Thyroid gland (tissue), 4 donors: ENCODE measurements at regions not wholly inside any gene's neighbourhood (a gene's known extent, or its start where the extent isn't known, plus 50 kb on each side); places are given as distances from the start of the nearest gene placed in this dataset.

Experiments used
- DNase-seq, 2 donors: peaks; one replicate each; pipeline ENCODE4 v3.0.0-alpha.2; 2019
- H3K27ac ChIP-seq, 3 donors: fragments of 200-600 bp; sonication (generic); 1 replicate in 2 of 3; 2 replicates in 1 of 3; pipeline ENCODE4 v1.5.1; 2016 to 2019; ENCODE audit warnings: mild to moderate bottlenecking in 1 of 3, moderate library complexity in 1 of 3
- H3K27me3 ChIP-seq: fragments of 200-600 bp; sonication (generic); one replicate; pipeline ENCODE4 v1.5.1; 2019
- H3K36me3 ChIP-seq, 2 donors: fragments of 200-600 bp; sonication (generic); one replicate each; pipeline ENCODE4 v1.5.1; 2016 to 2019
- H3K4me1 ChIP-seq, 2 donors: fragments of 200-600 bp; sonication (generic); one replicate each; pipeline ENCODE4 v1.5.1; 2017 to 2019
- H3K4me3 ChIP-seq, 3 donors: fragments of 200-600 bp; sonication (generic); replicated peaks in 1 of 3; 1 replicate in 2 of 3; 2 replicates in 1 of 3; pipeline ENCODE4 v1.5.1; 2016; ENCODE audit warnings: mild to moderate bottlenecking in 1 of 3
- H3K9me3 ChIP-seq: fragments of 200-600 bp; sonication (generic); one replicate; pipeline ENCODE4 v1.5.1; 2017
- POLR2A ChIP-seq, 2 donors: fragments of 450-650 bp; IDR thresholded peaks; one replicate each; pipeline ENCODE4 v1.6.1; 2017; ENCODE audit warnings: antibody characterized with exemption in 2 of 2, mild to moderate bottlenecking in 2 of 2, moderate library complexity in 1 of 2
- WGBS, 2 donors: methylation state at CpG; one replicate each; pipeline ENCODE4 v1.1.5; 2017; 5-methylcytosine and 5-hydroxymethylcytosine counted together
- intact Hi-C: fragments of 100-400 bp; cut with DNase I; formaldehyde crosslinking; loops from one replicate; pipeline ENCODE4 v1.15.1; 2023
- TF ChIP-seq, protein P1 (sequence below), 6 experiments: fragments of 200-600 bp in 3 of 6; fragments of 450-650 bp in 3 of 6; sonication (generic) in 3 of 6; IDR thresholded peaks; one replicate each; pipeline ENCODE4 v1.5.1; 2016 to 2019; ENCODE audit warnings: antibody characterized with exemption in 6 of 6, mild to moderate bottlenecking in 2 of 6, inconsistent platforms in 1 of 6, moderate library complexity in 1 of 6

DNA sequence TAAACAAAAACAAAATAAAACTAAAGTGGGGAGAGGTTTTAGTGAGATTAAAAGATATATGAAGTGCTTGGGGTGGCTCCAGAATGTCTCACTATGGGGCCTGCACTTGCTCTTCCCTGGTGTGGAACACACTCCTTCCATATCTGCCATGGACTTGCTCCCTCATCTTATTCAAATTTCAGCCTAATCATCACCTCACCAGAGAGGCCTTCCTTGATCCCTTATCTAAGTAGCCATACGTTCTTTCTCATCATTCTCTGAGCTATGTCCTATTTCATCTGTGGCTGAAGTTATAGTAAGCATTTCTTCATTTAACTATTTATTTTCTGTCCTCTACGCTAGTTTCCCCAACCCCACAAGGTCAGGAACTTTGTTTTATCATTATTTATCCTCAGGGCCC is 511.7 kb downstream of the NTRK3 start:
- intact Hi-C loops, result no loop called here
- Histone ChIP-seq H3K9me3 (no peaks in the 10 kb centered on the region), H3K4me1 (no peaks in the 10 kb centered on the region), H3K27me3 (no peaks in the 10 kb centered on the region), H3K27ac (no peak overlapping the region), H3K4me3 (no peak overlapping the region), H3K36me3 (no peaks in the 10 kb centered on the region)
- 92 to 95% methylated on average over 2 of the region's 2 CpGs for WGBS, 2 donors
- no peak for DNase-seq
- TF ChIP-seq POLR2A (IDR thresholded peaks at IDR 0.05), result no peak
- TF ChIP-seq, protein P1, sequence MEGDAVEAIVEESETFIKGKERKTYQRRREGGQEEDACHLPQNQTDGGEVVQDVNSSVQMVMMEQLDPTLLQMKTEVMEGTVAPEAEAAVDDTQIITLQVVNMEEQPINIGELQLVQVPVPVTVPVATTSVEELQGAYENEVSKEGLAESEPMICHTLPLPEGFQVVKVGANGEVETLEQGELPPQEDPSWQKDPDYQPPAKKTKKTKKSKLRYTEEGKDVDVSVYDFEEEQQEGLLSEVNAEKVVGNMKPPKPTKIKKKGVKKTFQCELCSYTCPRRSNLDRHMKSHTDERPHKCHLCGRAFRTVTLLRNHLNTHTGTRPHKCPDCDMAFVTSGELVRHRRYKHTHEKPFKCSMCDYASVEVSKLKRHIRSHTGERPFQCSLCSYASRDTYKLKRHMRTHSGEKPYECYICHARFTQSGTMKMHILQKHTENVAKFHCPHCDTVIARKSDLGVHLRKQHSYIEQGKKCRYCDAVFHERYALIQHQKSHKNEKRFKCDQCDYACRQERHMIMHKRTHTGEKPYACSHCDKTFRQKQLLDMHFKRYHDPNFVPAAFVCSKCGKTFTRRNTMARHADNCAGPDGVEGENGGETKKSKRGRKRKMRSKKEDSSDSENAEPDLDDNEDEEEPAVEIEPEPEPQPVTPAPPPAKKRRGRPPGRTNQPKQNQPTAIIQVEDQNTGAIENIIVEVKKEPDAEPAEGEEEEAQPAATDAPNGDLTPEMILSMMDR (IDR thresholded peaks at IDR 0.05), result no peak

DNA sequence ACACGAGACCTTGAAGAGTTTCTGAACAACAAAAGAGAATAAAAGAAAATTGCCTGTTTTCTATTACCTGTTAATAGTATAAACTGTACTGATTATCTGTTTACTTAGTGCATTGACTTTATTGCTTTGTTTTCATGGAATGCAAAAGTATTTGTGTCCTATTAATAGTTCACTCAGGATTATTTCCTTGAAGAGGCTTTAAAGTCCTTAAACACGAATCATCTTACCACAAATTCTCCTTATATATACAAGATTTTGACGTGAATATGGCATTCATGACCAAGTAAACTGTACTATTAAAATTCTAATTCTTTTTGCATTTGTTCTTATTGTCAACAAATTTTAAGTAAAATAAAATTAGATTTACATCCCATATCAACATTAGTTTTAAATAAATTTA is 513.0 kb downstream of the NTRK3 start:
- no peak overlapping the region for H3K27ac ChIP-seq
- intact Hi-C loops, result no loop called here
- H3K4me3 ChIP-seq, result no peak overlapping the region
- no peaks in the 10 kb centered on the region for H3K27me3 ChIP-seq
- H3K9me3 ChIP-seq, result no peaks in the 10 kb centered on the region
- no peaks in the 10 kb centered on the region for H3K36me3 ChIP-seq
- no peak for DNase-seq
- WGBS, 2 donors, result 74 to 77% methylated on average over 3 of the region's 3 CpGs
- no peaks in the 10 kb centered on the region for H3K4me1 ChIP-seq
- TF ChIP-seq, protein P1 (IDR thresholded peaks at IDR 0.05), result no peak
- TF ChIP-seq POLR2A (IDR thresholded peaks at IDR 0.05), result no peak

DNA sequence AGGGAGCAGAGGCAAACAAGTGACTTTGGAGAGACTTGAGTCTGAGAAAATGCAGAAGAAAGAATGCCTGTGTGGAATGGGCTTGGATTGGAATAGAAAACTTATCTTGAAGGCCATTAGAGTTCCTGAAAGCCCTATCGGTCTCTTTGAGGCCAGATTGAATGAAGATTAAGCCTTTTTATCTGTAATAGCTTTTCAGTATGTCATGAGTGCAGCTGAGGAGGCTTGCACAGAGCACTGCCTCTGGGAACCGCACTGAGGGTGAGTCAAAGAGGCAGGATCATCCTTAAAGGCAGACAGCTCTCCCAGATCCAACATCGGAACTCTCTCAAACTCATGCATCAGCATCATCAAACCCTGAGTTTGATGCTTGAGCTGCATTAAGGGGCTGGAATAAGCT is 515.2 kb downstream of the NTRK3 start:
- Histone ChIP-seq H3K36me3 (no peaks in the 10 kb centered on the region), H3K27me3 (no peaks in the 10 kb centered on the region), H3K9me3 (no peaks in the 10 kb centered on the region), H3K4me1 (no peaks in the 10 kb centered on the region), H3K4me3 (no peak overlapping the region), H3K27ac (no peak overlapping the region)
- DNase-seq, result no peak
- WGBS, 2 donors, result 74 to 82% methylated on average over 3 of the region's 3 CpGs
- intact Hi-C loops, result no loop called here
- TF ChIP-seq, protein P1 (IDR thresholded peaks at IDR 0.05), result no peak
- no peak for TF ChIP-seq POLR2A (IDR thresholded peaks at IDR 0.05)

DNA sequence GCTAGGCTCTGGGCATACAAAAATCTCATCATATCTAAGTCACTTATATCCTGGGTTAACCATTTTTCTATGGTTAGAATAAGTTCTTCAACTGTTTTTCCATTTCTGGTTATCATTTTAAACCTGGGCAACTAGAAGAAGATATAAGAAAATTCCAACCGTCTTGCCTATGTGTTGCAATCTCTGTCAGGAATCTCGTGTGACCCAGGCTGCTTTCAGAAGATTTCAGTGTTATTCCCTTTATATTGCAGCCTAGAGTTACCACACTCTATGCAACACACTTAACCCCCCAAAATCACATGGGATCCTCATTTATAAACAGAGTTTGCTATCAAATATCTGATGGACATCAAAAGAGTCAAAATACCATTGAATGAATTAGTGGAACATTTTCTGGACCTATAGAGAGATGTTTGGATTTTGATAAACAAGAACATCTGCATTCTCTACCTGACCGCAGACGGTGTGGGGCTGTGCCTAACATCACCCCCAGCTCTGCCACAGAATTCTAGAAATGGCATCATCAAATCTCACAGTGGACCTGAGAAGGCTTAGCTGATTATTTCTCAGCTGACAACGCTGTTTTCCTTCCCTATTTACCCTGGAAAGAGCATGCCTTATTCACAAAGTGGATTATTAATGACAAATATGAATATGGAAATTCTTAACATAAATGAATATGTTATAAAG is 515.7 kb downstream of the NTRK3 start:
- H3K4me1 ChIP-seq, result no peaks in the 10 kb centered on the region
- H3K9me3 ChIP-seq, result no peaks in the 10 kb centered on the region
- no peak for DNase-seq
- no peaks in the 10 kb centered on the region for H3K27me3 ChIP-seq
- TF ChIP-seq, protein P1 (IDR thresholded peaks at IDR 0.05), result no peak
- TF ChIP-seq POLR2A (IDR thresholded peaks at IDR 0.05), result no peak
- intact Hi-C loops, result no loop called here
- no peaks in the 10 kb centered on the region for H3K36me3 ChIP-seq
- no peak overlapping the region for H3K27ac ChIP-seq
- H3K4me3 ChIP-seq, result no peak overlapping the region
- WGBS, 2 donors, result 85 to 90% methylated on average over 5 of the region's 5 CpGs

DNA sequence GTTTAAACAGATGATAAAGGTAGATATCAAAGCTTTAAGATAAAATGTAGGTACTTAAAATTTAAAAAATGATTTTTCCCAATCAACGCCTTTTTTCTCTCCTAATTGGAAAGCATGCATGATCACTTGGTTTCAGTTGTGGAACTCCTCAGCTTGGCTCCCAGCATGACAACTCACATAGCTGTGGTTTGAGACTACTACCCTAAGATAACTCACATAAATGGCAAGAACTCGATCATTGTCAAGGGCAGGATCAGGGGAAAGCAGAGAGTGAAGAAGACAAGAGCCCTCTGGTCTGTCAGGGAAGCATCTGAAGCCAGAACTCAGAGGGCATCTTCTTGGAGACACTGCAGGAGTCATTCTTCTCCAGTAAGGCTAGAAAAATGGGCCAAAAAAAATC is 516.7 kb downstream of the NTRK3 start:
- no peaks in the 10 kb centered on the region for H3K27me3 ChIP-seq
- no peak for DNase-seq
- H3K27ac ChIP-seq, result no peak overlapping the region
- no peaks in the 10 kb centered on the region for H3K36me3 ChIP-seq
- WGBS, 2 donors, result 81 to 88% methylated on average over 2 of the region's 2 CpGs
- H3K4me1 ChIP-seq, result no peaks in the 10 kb centered on the region
- intact Hi-C loops, result no loop called here
- TF ChIP-seq POLR2A (IDR thresholded peaks at IDR 0.05), result no peak
- TF ChIP-seq, protein P1 (IDR thresholded peaks at IDR 0.05), result no peak
- no peak overlapping the region for H3K4me3 ChIP-seq
- H3K9me3 ChIP-seq, result no peaks in the 10 kb centered on the region
